GM13977 (cell line): ENCODE measurements at regions not wholly inside any gene's neighbourhood (a gene's known extent, or its start where the extent isn't known, plus 50 kb on each side); places are given as distances from the start of the nearest gene placed in this dataset.

ENCODE experiments used
- DNase-seq: peaks from one replicate; pipeline ENCODE4 v3.0.0; 2012; ENCODE audit warnings: low spot score
- in situ Hi-C: fragments of 300-500 bp; cut with MboI; formaldehyde crosslinking; loops from one replicate; pipeline ENCODE4 v1.12.0; 2022; ENCODE audit warnings: low sequenced_read_pairs, low pct_unique_long_range_greater_than_20kb, mixed read lengths, inconsistent platforms; ENCODE audit not compliant: unreplicated experiment
- TF ChIP-seq, protein P1 (sequence below): IDR thresholded peaks from 2 replicates; pipeline ENCODE4 v1.5.1; 2012; ENCODE audit warnings: mild to moderate bottlenecking, control low read depth; ENCODE audit not compliant: insufficient read depth; ENCODE audit errors: extremely low read depth, missing control alignments

DNA sequence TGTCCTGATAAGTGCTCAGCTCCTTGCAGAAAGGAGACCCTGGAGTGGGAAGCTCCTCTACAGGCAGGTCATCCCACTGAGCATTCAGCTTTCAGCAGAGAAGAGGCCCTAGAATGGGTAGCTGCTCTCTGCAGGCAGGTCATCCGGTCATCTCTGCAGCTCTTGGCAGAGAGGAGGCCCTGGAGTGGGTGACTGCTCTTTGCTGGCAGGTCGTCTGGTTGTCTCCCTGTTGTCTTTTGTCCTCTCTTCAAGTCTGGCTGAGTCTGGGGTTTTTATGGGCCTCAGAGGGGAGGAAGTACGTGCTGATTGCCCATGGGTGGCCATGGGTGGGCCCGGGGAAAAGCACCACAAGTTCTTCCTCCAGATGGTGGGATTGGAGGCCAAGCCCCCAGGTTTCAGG lies 250.3 kb upstream of the EDNRB start:
- in situ Hi-C loops: no loop called here
- DNase-seq: no peak

DNA sequence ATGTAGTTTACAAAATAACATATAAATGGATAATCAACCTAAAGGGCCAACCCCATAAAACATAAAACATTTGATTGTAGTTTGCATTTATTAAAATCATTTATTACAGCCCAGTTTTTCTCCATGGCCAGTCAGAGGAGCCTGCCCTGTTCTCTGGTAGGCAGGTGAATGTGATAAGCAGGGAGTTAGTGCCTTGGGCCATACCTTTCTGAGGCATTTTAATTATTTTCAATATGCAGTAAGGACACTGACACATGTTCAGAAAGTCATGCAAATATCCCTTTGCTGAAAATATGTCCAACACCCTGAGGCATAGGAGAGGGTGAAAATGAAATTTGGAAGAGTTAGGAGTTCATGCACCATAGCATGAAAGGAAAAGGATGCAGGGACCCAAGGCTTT lies 242.6 kb upstream of the EDNRB start:
- no peak for DNase-seq
- in situ Hi-C loops: no loop called here
- TF ChIP-seq, protein P1, sequence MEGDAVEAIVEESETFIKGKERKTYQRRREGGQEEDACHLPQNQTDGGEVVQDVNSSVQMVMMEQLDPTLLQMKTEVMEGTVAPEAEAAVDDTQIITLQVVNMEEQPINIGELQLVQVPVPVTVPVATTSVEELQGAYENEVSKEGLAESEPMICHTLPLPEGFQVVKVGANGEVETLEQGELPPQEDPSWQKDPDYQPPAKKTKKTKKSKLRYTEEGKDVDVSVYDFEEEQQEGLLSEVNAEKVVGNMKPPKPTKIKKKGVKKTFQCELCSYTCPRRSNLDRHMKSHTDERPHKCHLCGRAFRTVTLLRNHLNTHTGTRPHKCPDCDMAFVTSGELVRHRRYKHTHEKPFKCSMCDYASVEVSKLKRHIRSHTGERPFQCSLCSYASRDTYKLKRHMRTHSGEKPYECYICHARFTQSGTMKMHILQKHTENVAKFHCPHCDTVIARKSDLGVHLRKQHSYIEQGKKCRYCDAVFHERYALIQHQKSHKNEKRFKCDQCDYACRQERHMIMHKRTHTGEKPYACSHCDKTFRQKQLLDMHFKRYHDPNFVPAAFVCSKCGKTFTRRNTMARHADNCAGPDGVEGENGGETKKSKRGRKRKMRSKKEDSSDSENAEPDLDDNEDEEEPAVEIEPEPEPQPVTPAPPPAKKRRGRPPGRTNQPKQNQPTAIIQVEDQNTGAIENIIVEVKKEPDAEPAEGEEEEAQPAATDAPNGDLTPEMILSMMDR: no peak

More for the DNA sequence above, 250.3 kb upstream of the EDNRB start:
- TF ChIP-seq, protein P1: no peak

DNA sequence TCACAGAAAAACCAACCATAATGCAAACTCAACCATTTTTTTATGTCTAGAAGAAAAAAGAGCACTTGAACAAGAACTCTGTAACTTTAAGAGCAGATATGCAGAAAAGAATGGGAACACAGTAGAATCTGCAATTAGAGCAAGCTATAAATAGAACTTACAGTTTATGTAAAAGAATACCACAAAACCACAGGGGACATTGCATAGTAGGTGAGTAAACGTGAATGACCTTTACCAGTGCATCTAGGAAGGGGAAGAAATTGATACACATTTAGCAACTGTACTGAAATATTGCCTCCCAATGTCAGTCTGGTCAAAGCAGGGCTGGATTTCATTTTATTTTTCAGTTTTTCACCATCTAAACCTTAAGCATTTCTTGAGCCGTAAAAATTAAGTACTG lies 242.2 kb upstream of the EDNRB start:
- DNase-seq: peak; percentile 13
- in situ Hi-C loops: no loop called here
- TF ChIP-seq, protein P1: no peak

DNA sequence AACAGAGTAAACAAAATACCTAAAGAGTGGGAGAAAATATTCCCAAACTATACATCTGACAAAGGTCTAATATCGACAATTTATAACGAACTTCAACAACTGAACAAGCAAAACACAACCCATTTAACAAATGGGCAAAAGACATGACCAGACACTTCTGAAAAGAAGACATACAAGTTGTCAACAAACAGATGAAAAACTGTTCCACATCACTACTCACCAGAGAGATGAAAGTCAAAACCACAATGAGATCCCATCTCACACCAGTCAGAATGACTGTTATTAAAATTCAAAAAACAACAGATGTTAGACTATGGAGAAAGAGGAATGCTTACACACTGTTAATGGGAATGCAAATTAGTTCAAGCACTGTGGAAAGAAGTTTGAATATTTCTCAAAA lies 233.8 kb upstream of the EDNRB start:
- TF ChIP-seq, protein P1: no peak
- DNase-seq: no peak
- in situ Hi-C loops: no loop called here

DNA sequence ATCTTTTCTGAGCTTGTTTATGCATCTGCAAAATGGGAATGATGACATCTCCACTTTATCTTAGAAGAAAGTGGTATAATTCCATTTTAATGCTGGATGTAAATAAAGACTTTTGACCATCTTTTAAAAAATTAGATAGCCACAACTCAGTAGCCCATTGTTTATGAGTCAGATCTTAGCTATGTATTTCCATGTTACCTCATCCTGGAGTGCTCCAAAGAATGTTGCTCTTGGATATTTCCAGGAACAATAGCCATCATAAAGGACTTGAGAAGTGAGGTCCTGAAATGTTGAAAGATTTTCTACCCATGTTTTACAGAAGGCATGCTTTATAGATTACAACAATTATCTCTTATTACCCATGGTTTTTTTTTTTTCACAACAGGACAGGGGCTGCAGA lies 229.3 kb upstream of the EDNRB start:
- TF ChIP-seq, protein P1: no peak
- in situ Hi-C loops: no loop called here
- no peak for DNase-seq

DNA sequence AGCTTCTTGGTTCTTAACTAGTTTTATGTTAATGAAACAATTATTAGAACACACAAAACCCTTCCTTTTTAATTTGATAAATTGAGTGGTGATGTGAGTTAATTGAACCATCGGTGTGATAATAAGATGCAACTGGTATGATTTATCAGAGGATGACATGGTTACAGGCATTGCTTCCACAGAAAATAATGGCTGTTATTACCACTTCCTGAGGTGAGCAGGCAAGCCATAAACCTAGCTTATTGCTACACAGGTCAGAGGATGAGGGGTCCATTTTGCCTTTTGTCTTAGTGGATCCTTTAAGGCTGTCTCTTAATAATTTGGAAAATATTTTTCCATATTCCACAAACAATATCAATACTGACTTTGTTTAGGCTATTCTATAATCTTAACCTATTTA lies 226.6 kb upstream of the EDNRB start:
- TF ChIP-seq, protein P1: no peak
- DNase-seq: no peak
- in situ Hi-C loops: no loop called here

DNA sequence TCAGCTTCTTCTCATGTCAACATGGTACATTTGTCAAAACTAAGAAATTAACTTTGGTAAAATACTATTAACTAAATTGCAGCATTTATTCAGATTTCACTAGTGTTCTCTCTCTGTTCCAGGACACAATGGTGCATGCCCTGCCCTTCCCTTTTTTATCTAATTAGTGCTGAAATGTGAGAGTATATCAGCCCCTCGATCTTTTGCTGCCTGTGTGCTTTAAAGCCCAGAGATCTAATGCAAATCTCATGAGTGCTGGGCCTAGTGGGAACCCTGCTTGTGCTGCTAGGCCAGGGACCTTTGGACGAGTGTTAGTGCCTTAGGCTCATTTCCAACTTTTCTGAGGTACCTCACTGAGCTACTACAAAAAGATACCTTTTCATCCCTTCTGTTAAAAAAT lies 221.1 kb upstream of the EDNRB start:
- in situ Hi-C loops: no loop called here
- no peak for DNase-seq
- TF ChIP-seq, protein P1: no peak
